Epithelial cell of esophagus (primary cell): ENCODE measurements at regions not wholly inside any gene's neighbourhood (a gene's known extent, or its start where the extent isn't known, plus 50 kb on each side); places are given as distances from the start of the nearest gene placed in this dataset.

Experiments
- DNase-seq: peaks from one replicate; pipeline ENCODE4 v3.0.0; 2010; ENCODE audit warnings: low read depth
- H3K4me3 ChIP-seq: 2 replicates; pipeline ENCODE4 v1.5.1; 2011; ENCODE audit warnings: mild to moderate bottlenecking, low read length, control low read depth
- TF ChIP-seq, protein P1 (sequence below): IDR thresholded peaks from 2 replicates; pipeline ENCODE4 v1.5.1; 2011; ENCODE audit warnings: low read depth, mild to moderate bottlenecking, low read length, control low read depth, inconsistent platforms; ENCODE audit not compliant: insufficient read depth; ENCODE audit errors: missing control alignments

DNA sequence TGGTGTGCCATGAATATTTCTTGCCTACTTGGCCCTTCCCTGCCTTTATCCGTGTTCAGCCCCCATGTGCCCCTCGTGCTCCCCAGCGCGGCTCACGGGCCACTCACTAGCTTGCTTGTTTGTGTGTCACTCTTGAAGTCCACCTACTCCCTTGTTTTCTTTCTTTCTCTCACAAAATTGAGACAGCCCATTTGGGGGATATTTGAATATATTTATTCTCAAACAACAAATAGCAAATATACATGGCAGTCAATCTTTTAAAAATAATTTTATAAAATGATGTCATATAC, 82.2 kb downstream of the PLXNA1 start:
- no peak for DNase-seq
- H3K4me3 ChIP-seq = no peak overlapping the region
- TF ChIP-seq, protein P1, sequence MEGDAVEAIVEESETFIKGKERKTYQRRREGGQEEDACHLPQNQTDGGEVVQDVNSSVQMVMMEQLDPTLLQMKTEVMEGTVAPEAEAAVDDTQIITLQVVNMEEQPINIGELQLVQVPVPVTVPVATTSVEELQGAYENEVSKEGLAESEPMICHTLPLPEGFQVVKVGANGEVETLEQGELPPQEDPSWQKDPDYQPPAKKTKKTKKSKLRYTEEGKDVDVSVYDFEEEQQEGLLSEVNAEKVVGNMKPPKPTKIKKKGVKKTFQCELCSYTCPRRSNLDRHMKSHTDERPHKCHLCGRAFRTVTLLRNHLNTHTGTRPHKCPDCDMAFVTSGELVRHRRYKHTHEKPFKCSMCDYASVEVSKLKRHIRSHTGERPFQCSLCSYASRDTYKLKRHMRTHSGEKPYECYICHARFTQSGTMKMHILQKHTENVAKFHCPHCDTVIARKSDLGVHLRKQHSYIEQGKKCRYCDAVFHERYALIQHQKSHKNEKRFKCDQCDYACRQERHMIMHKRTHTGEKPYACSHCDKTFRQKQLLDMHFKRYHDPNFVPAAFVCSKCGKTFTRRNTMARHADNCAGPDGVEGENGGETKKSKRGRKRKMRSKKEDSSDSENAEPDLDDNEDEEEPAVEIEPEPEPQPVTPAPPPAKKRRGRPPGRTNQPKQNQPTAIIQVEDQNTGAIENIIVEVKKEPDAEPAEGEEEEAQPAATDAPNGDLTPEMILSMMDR = no peak

DNA sequence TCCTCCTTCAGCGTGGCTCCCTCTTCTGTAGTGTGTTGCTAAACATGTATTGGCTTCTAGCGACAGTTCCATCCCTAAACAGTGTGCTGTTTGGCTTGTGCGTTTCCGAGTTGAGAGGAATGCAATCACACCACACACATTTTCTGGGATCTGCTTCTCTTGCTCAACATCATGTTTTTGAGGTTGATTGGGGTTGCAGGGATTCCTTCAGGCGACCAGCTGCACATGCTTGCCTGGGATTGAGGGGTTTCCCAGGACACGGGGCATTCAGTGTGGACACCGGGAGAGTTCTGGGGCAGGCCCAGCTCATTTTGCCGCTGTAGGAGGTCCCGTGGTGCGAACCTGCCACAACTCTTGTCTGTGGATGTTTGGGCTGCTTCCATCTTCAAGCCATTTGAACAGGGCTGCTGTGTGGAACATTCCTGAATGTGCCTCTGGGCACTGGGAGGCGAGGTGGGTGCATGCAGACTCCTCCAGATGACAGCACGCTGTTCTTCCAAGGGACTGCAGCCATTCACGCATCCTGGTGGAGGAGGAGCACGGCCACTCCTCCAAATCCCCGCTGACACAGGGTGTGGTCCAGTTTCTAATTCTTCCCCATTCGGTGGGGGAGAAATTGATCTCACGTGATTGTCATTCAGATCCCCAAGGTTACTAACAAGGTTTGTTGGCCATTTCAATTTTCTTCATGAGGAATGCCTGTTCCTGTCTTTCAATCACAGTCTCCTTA, 82.8 kb downstream of the PLXNA1 start:
- no peak for DNase-seq
- TF ChIP-seq, protein P1 = no peak
- no peak overlapping the region for H3K4me3 ChIP-seq

DNA sequence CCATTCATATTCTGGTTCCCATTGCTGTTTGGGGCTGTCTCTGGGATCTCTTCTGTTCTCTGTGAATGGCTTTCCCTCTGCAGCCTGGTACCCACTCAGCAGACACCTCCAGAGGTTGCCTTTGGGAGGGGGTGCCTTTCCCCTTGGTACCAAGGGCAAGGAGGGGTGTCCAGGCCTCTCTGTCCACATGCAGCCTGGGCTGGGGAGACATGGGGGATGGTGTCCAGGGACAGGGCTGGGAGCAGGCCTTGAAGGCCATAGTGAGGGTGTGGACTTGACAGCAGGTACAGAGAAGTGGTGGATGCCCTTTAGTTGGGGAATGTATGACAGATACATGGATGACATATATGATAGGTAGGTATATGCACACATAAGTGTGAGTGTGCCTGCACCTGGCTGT, 83.7 kb downstream of the PLXNA1 start:
- H3K4me3 ChIP-seq = no peak overlapping the region
- no peak for DNase-seq
- TF ChIP-seq, protein P1 = no peak

DNA sequence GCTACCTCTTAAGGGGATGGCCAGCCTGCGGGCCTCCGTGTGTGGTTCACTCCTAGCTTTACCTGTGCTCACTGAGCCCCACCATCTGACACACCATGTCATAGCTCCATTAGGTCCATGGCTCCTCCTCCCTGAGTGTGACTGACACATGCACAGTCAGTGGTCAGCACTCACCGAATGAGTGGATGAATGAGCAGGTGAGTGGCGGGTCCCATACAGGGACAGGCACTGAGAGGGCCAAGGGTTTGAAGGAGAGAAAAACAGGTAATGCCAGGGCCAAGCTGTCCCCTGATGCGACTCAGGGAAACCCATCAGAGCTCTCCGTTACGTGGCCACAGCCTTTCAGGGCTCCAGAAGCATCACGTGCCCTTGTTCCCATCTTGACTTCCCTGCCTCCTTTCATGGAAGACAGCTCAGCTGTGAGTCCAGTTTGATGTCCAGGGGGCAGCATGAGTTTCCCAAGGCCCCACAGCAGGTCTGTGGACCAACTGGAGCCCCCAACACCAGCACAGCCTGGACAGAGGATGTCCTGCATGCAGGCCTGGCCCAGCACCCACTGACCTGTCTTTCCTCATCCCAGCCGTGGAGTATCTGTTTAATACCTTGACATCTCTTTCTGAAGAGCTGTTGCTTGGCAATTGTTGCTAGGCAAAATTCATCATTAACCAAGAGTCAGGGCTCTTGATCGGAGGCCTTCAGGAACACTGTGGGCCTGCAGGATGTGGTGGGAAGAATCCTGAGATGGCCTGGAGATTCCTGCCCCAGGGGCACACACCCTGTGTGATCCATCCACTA, 84.4 kb downstream of the PLXNA1 start:
- DNase-seq = no peak
- no peak overlapping the region for H3K4me3 ChIP-seq
- TF ChIP-seq, protein P1 = no peak

DNA sequence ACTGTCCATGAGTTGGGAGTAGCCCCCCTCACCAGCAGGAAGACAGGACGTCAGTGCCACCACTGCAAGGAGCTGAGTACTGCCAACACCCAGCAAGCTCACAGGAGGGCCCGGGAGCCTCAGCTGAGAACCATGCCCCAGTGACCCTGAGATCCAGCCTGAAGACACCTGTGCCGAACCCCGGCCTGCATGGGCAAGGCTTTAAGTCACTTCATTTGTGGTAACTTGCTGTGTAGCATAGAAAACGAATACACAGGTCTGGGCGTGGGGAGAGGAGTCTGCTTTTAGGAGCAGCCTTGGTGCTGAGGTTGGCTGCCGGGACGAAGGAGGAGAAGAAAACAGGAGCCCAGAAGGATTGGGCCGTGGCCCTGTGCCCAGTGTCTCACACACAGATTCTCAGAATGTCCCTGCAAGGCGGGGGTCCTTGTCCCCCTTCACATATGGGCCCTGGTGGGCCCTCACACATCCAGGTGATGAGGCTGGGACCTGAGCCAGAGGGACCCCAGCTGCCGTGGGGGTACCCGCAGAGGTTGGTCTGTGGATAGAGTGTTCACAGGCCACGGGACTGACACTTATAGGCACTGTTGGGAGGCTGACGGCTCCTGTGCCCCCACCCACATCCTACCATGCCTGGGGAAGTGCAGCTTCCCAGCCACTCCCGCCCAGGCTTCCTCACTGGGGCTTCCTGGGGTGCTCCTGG, 85.3 kb downstream of the PLXNA1 start:
- TF ChIP-seq, protein P1 = no peak
- H3K4me3 ChIP-seq = no peak overlapping the region
- no peak for DNase-seq

DNA sequence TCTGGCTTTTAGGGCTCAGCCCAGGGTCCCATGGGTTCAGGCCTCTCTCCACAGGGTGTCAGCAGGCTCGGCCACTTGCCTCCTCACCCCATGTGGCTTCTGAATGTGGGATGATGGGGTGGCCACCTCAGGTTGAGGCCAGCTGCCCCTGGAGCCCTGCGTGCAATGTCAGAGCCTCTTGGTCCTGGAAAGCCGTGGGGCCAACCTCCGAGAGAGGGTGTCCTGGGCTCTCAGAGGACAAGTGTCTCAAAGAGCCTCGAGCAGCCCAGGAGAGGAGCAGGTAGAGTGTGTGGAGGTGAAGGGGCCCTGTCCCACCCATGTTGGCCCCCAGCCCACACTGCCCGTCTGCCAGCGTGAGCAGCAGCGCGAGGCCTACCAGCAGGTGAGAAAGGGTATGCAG, 86.0 kb downstream of the PLXNA1 start:
- no peak for DNase-seq
- TF ChIP-seq, protein P1 = no peak

More for the DNA sequence above, 86.0 kb downstream of the PLXNA1 start:
- no peak overlapping the region for H3K4me3 ChIP-seq
